IPS-20b (cell line): ENCODE measurements at regions not wholly inside any gene's neighbourhood (a gene's known extent, or its start where the extent isn't known, plus 50 kb on each side); places are given as distances from the start of the nearest gene placed in this dataset.

Experiments
- H3K27ac ChIP-seq: one replicate; pipeline ENCODE4 v1.5.1; 2013; ENCODE audit warnings: low read length
- H3K27me3 ChIP-seq: 2 replicates; pipeline ENCODE4 v1.6.1; 2013; ENCODE audit warnings: mild to moderate bottlenecking, low read length, inconsistent platforms; ENCODE audit not compliant: insufficient read depth
- H3K36me3 ChIP-seq: 2 replicates; pipeline ENCODE4 v1.6.1; 2013; ENCODE audit warnings: low read depth, mild to moderate bottlenecking, inconsistent platforms, low read length, moderate library complexity; ENCODE audit not compliant: insufficient read depth
- H3K4me1 ChIP-seq: 2 replicates; pipeline ENCODE4 v1.6.1; 2013; ENCODE audit warnings: mild to moderate bottlenecking, control low read depth, inconsistent platforms, low read length, moderate library complexity; ENCODE audit not compliant: insufficient read depth
- H3K4me3 ChIP-seq: 2 replicates; pipeline ENCODE4 v1.5.1; 2013; ENCODE audit warnings: mild to moderate bottlenecking, low read length, inconsistent platforms
- H3K9ac ChIP-seq: 2 replicates; pipeline ENCODE4 v1.6.1; 2013; ENCODE audit warnings: low read depth, mild to moderate bottlenecking, inconsistent platforms, low read length, moderate library complexity
- H3K9me3 ChIP-seq: 2 replicates; pipeline ENCODE4 v1.6.1; 2013; ENCODE audit warnings: mild to moderate bottlenecking, low read depth, low read length, inconsistent platforms; ENCODE audit not compliant: insufficient read depth

GRCh38 chr14:94681300-94682060 lies 69.3 kb downstream of the SERPINA3 start:
- H3K4me3 ChIP-seq: no peak overlapping the region
- no peaks in the 10 kb centered on the region for H3K9me3 ChIP-seq
- H3K27me3 ChIP-seq: no peaks in the 10 kb centered on the region
- H3K27ac ChIP-seq: no peak overlapping the region
- no peak overlapping the region for H3K9ac ChIP-seq
- H3K4me1 ChIP-seq: peaks cover 5% of the 10 kb centered on the region; the same call in 1 of the 2 replicates
- no peaks in the 10 kb centered on the region for H3K36me3 ChIP-seq

GRCh38 chr14:94680862-94681288 lies 68.7 kb downstream of the SERPINA3 start:
- Histone ChIP-seq H3K36me3 (no peaks in the 10 kb centered on the region), H3K4me1 (peaks cover 5% of the 10 kb centered on the region; the same call in 1 of the 2 replicates), H3K27me3 (no peaks in the 10 kb centered on the region), H3K9me3 (no peaks in the 10 kb centered on the region), H3K9ac (no peak overlapping the region), H3K4me3 (no peak overlapping the region), H3K27ac (no peak overlapping the region)

- no peak overlapping the region for H3K27ac ChIP-seq
- no peaks in the 10 kb centered on the region for H3K27me3 ChIP-seq
- no peak overlapping the region for H3K9ac ChIP-seq
- no peaks in the 10 kb centered on the region for H3K9me3 ChIP-seq
- H3K4me3 ChIP-seq: no peak overlapping the region
- no peaks in the 10 kb centered on the region for H3K36me3 ChIP-seq
- peaks cover 5% of the 10 kb centered on the region; the same call in 1 of the 2 replicates for H3K4me1 ChIP-seq
These were observed 68.0 kb downstream of the SERPINA3 start for GRCh38 chr14:94679937-94680861.

DNA sequence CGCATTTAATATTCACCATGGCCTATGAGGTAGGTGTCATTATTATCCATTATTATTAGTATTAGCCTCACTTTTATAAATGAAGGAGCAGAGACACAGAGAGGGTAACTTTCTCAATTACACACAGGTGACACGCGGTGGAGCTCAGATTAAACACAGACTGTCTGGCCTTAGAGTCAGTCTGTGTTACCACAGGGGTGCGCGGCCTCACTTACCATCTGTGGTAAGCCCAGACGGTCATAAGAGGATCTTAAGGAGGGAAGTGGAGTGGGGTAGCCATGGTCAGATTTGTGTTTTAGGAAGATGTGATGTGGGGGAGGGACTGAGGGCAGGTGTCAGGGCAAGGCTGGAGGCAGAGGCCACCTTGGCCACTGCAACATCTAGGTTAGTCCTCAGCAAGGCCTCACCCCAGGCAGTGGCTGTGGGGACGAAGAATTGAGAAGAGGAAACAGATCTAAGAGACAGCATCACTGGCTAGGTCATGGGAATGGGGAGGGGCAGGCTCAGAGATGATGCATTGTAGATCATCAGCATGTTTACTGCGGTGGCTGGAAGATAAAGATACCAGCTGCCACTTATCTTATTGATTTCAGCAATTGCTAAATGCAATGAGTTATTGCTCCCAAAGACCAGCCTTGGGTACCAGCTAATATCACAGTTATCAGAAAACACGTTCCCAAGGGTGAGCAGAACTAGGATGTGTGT lies 67.1 kb downstream of the SERPINA3 start:
- Histone ChIP-seq H3K27me3 (no peaks in the 10 kb centered on the region), H3K9ac (no peak overlapping the region), H3K4me1 (peaks cover 5% of the 10 kb centered on the region; the same call in 1 of the 2 replicates), H3K4me3 (no peak overlapping the region), H3K27ac (no peak overlapping the region), H3K9me3 (no peaks in the 10 kb centered on the region), H3K36me3 (no peaks in the 10 kb centered on the region)

GRCh38 chr14:94677747-94678146 lies 65.6 kb downstream of the SERPINA3 start:
- Histone ChIP-seq H3K36me3 (no peaks in the 10 kb centered on the region), H3K4me1 (peaks cover 5% of the 10 kb centered on the region; the same call in 1 of the 2 replicates), H3K9ac (no peak overlapping the region), H3K27me3 (no peaks in the 10 kb centered on the region), H3K9me3 (no peaks in the 10 kb centered on the region), H3K4me3 (no peak overlapping the region), H3K27ac (no peak overlapping the region)

- H3K27ac ChIP-seq: no peak overlapping the region
- no peaks in the 10 kb centered on the region for H3K9me3 ChIP-seq
- no peak overlapping the region for H3K9ac ChIP-seq
- no peaks in the 10 kb centered on the region for H3K36me3 ChIP-seq
- peaks cover 2% of the 10 kb centered on the region; the same call in 1 of the 2 replicates for H3K4me1 ChIP-seq
- no peak overlapping the region for H3K4me3 ChIP-seq
- no peaks in the 10 kb centered on the region for H3K27me3 ChIP-seq
These were observed 65.0 kb downstream of the SERPINA3 start for GRCh38 chr14:94677213-94677612.

DNA sequence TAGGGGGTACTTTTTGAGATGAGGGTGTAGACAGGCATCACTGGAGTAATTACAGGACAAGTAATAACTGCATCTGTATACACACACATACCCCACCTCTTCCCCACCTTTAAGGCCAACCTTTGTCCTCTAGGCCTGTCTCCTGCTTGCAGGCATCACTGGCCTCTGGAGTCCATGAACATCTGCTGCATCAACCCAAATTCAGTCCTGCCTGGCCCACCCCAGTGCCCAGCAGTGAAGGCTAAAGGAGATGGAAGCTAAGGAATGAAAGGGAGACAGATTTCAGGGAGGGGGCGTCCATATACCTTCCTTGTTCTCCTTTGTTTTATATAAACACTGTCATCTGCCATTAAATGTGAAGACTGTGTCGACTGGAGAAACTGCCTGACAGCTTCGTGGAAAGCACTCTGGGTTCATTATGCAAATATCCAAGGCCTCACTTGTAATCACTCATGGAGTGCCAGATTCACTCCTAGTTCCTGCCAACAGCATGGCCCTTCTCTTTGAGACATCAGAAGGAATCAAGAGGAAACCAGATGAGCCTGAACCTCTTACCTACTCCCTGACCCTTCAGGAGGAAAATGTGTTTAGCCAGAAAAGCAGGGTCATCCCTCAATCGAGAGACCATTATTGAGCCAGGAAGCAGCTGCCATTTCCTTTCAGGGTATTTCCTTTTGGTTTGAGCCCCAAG lies 64.4 kb downstream of the SERPINA3 start:
- Histone ChIP-seq H3K27me3 (no peaks in the 10 kb centered on the region), H3K36me3 (no peaks in the 10 kb centered on the region), H3K9me3 (no peaks in the 10 kb centered on the region), H3K4me3 (no peak overlapping the region), H3K9ac (no peak overlapping the region), H3K27ac (no peak overlapping the region), H3K4me1 (no peaks in the 10 kb centered on the region; the same call in 1 of the 2 replicates)

GRCh38 chr14:94675036-94675435 lies 62.8 kb downstream of the SERPINA3 start:
- H3K4me3 ChIP-seq: no peak overlapping the region
- no peaks in the 10 kb centered on the region; the same call in 1 of the 2 replicates for H3K4me1 ChIP-seq
- H3K27me3 ChIP-seq: no peaks in the 10 kb centered on the region
- no peaks in the 10 kb centered on the region for H3K9me3 ChIP-seq
- H3K9ac ChIP-seq: no peak overlapping the region
- no peak overlapping the region for H3K27ac ChIP-seq
- H3K36me3 ChIP-seq: no peaks in the 10 kb centered on the region

DNA sequence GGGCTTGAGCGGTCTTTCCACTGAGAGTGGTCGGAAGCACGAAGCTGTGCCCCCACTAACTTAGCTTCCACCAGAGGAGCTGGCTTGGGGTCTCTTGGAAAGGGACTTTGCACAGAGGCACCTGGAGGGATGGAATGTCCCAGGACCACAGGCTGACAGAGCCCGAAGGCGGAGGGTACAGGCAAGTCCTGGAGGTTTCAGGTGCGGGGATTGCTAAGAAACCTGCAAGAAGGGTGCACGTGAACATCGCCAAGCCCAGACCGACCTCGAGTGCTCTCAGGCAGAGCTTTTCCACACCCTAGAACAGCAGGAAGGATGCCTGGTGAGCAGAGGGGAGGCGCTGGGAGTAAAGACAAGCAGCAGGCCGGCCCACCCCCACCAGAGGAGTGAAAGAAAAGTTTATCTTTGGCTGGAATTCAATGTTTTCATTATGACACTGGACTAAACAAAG lies 61.6 kb downstream of the SERPINA3 start:
- no peaks in the 10 kb centered on the region for H3K36me3 ChIP-seq
- H3K27me3 ChIP-seq: no peaks in the 10 kb centered on the region
- no peak overlapping the region for H3K4me3 ChIP-seq
- H3K4me1 ChIP-seq: no peaks in the 10 kb centered on the region; the same call in 1 of the 2 replicates
- H3K9me3 ChIP-seq: no peaks in the 10 kb centered on the region
- no peak overlapping the region for H3K27ac ChIP-seq
- no peak overlapping the region for H3K9ac ChIP-seq
